ENCODE measurements at regions not wholly inside any gene's neighbourhood (a gene's known extent, or its start where the extent isn't known, plus 50 kb on each side); places are given as distances from the start of the nearest gene placed in this dataset.

GRCh38 chr3:159892801-159893200 is 95.8 kb upstream of the IL12A start:
- no peaks in the 10 kb centered on the region for H3K79me2 ChIP-seq (ENCODE audit: low read length)
- no peaks in the 10 kb centered on the region for H4K20me1 ChIP-seq (ENCODE audit: insufficient read depth, low read length)
- H3K4me3 ChIP-seq (ENCODE audit: low read length): no peak overlapping the region
- no peak overlapping the region for H2AFZ ChIP-seq (ENCODE audit: low read length)
- TF ChIP-seq EZH2phosphoT487 (IDR thresholded peaks at IDR 0.05; ENCODE audit: low read length) (no peak), EZH2 (optimal IDR thresholded peaks at IDR 0.05; ENCODE audit: low read depth, low read length) (no peak), CTCF (IDR thresholded peaks at IDR 0.05; ENCODE audit: low read length) (no peak)
- no peaks in the 10 kb centered on the region for H3K9me3 ChIP-seq (replicated peaks; ENCODE audit: insufficient read depth, low read length)
- peaks cover 4% of the 10 kb centered on the region; the same call in 1 of the 2 replicates for H3K4me1 ChIP-seq (ENCODE audit: low read length)
- no peaks in the 10 kb centered on the region for H3K9me2 ChIP-seq (replicated peaks; ENCODE audit: insufficient read depth, low read length)
- no peak overlapping the region for H3K27ac ChIP-seq (ENCODE audit: low read length)
- DNase-seq: no peak
- no peaks in the 10 kb centered on the region for H3K36me3 ChIP-seq (replicated peaks; ENCODE audit: insufficient read depth, low read length)
- H3K9ac ChIP-seq (ENCODE audit: low read length): no peak overlapping the region
- no peak overlapping the region for H3K4me2 ChIP-seq (ENCODE audit: low read depth, low read length)
- no peaks in the 10 kb centered on the region for H3F3A ChIP-seq (ENCODE audit: insufficient read depth, low read length)
- no peaks in the 10 kb centered on the region for H3K27me3 ChIP-seq (replicated peaks; ENCODE audit: insufficient read depth, low read length)

GRCh38 chr3:159894386-159894785 is 94.2 kb upstream of the IL12A start:
- Histone ChIP-seq H3K9me2 (replicated peaks; ENCODE audit: insufficient read depth, low read length) (no peaks in the 10 kb centered on the region), H3K4me1 (ENCODE audit: low read length) (peaks cover 8% of the 10 kb centered on the region), H3K27me3 (replicated peaks; ENCODE audit: insufficient read depth, low read length) (no peaks in the 10 kb centered on the region), H3K9ac (ENCODE audit: low read length) (no peak overlapping the region), H2AFZ (ENCODE audit: low read length) (no peak overlapping the region), H3K9me3 (replicated peaks; ENCODE audit: insufficient read depth, low read length) (no peaks in the 10 kb centered on the region), H3K36me3 (replicated peaks; ENCODE audit: insufficient read depth, low read length) (no peaks in the 10 kb centered on the region), H3K4me3 (ENCODE audit: low read length) (no peak overlapping the region), H3K79me2 (ENCODE audit: low read length) (no peaks in the 10 kb centered on the region), H3K4me2 (ENCODE audit: low read depth, low read length) (no peak overlapping the region), H3F3A (ENCODE audit: insufficient read depth, low read length) (no peaks in the 10 kb centered on the region), H3K27ac (ENCODE audit: low read length) (no peak overlapping the region), H4K20me1 (ENCODE audit: insufficient read depth, low read length) (no peaks in the 10 kb centered on the region)
- no peak for TF ChIP-seq EZH2phosphoT487 (IDR thresholded peaks at IDR 0.05; ENCODE audit: low read length)
- TF ChIP-seq EZH2 (optimal IDR thresholded peaks at IDR 0.05; ENCODE audit: low read depth, low read length): no peak
- DNase-seq: no peak

GRCh38 chr3:159895430-159895829 is 93.2 kb upstream of the IL12A start:
- H3F3A ChIP-seq (ENCODE audit: insufficient read depth, low read length): no peaks in the 10 kb centered on the region
- H3K9me2 ChIP-seq (replicated peaks; ENCODE audit: insufficient read depth, low read length): no peaks in the 10 kb centered on the region
- TF ChIP-seq CTCF (IDR thresholded peaks at IDR 0.05; ENCODE audit: low read length) (no peak), EZH2phosphoT487 (IDR thresholded peaks at IDR 0.05; ENCODE audit: low read length) (no peak), EZH2 (optimal IDR thresholded peaks at IDR 0.05; ENCODE audit: low read depth, low read length) (no peak)
- no peaks in the 10 kb centered on the region for H3K79me2 ChIP-seq (ENCODE audit: low read length)
- no peaks in the 10 kb centered on the region for H3K27me3 ChIP-seq (replicated peaks; ENCODE audit: insufficient read depth, low read length)
- H3K4me1 ChIP-seq (ENCODE audit: low read length): peaks cover 8% of the 10 kb centered on the region
- H3K27ac ChIP-seq (ENCODE audit: low read length): no peak overlapping the region
- H3K4me2 ChIP-seq (ENCODE audit: low read depth, low read length): no peak overlapping the region
- no peaks in the 10 kb centered on the region for H4K20me1 ChIP-seq (ENCODE audit: insufficient read depth, low read length)
- H2AFZ ChIP-seq (ENCODE audit: low read length): no peak overlapping the region
- no peak for DNase-seq
- no peak overlapping the region for H3K9ac ChIP-seq (ENCODE audit: low read length)
- no peak overlapping the region for H3K4me3 ChIP-seq (ENCODE audit: low read length)
- H3K36me3 ChIP-seq (replicated peaks; ENCODE audit: insufficient read depth, low read length): no peaks in the 10 kb centered on the region
- H3K9me3 ChIP-seq (replicated peaks; ENCODE audit: insufficient read depth, low read length): no peaks in the 10 kb centered on the region

- H3K4me3 ChIP-seq (ENCODE audit: low read length): no peak overlapping the region
These were observed 92.1 kb upstream of the IL12A start for GRCh38 chr3:159896543-159896942.

More at GRCh38 chr3:159896543-159896942, 92.1 kb upstream of the IL12A start:
- Histone ChIP-seq H4K20me1 (ENCODE audit: insufficient read depth, low read length) (no peaks in the 10 kb centered on the region), H3K27ac (ENCODE audit: low read length) (no peak overlapping the region), H3K36me3 (replicated peaks; ENCODE audit: insufficient read depth, low read length) (no peaks in the 10 kb centered on the region), H3K9ac (ENCODE audit: low read length) (no peak overlapping the region), H3K9me3 (replicated peaks; ENCODE audit: insufficient read depth, low read length) (no peaks in the 10 kb centered on the region), H3K79me2 (ENCODE audit: low read length) (no peaks in the 10 kb centered on the region), H2AFZ (ENCODE audit: low read length) (no peak overlapping the region), H3K9me2 (replicated peaks; ENCODE audit: insufficient read depth, low read length) (no peaks in the 10 kb centered on the region), H3K4me1 (ENCODE audit: low read length) (peaks cover 8% of the 10 kb centered on the region), H3K4me2 (ENCODE audit: low read depth, low read length) (no peak overlapping the region), H3K27me3 (replicated peaks; ENCODE audit: insufficient read depth, low read length) (no peaks in the 10 kb centered on the region), H3F3A (ENCODE audit: insufficient read depth, low read length) (no peaks in the 10 kb centered on the region)
- no peak for DNase-seq
- TF ChIP-seq EZH2phosphoT487 (IDR thresholded peaks at IDR 0.05; ENCODE audit: low read length) (no peak), EZH2 (optimal IDR thresholded peaks at IDR 0.05; ENCODE audit: low read depth, low read length) (no peak), CTCF (IDR thresholded peaks at IDR 0.05; ENCODE audit: low read length) (no peak)

All from MM.1S (cell line).